Esophagus (tissue), 2 donors: ENCODE measurements at regions not wholly inside any gene's neighbourhood (a gene's known extent, or its start where the extent isn't known, plus 50 kb on each side); places are given as distances from the start of the nearest gene placed in this dataset.
"Not testable (repeated sequence)": the region's sequence is repeated elsewhere in the genome, so short reads cannot be mapped to it uniquely, and the experiment has no call there.

ENCODE experiments used
- H3K27ac ChIP-seq, 2 donors: one replicate each; pipeline ENCODE4 v1.5.1; 2013; ENCODE audit warnings: low read depth in 2 of 2, mild to moderate bottlenecking in 2 of 2, inconsistent platforms in 1 of 2, low read length in 1 of 2, moderate library complexity in 1 of 2
- H3K27me3 ChIP-seq, 2 donors: one replicate each; pipeline ENCODE4 v1.6.1; 2013; ENCODE audit warnings: low read length in 2 of 2, control low read depth in 1 of 2, mild to moderate bottlenecking in 1 of 2; ENCODE audit not compliant: insufficient read depth in 2 of 2, control insufficient read depth in 1 of 2
- H3K36me3 ChIP-seq, 2 donors: one replicate each; pipeline ENCODE4 v1.6.1; 2013; ENCODE audit warnings: low read length in 1 of 2; ENCODE audit not compliant: control insufficient read depth in 2 of 2, insufficient read depth in 2 of 2
- H3K4me1 ChIP-seq, 2 donors: one replicate each; pipeline ENCODE4 v1.6.1; 2013; ENCODE audit warnings: low read length in 1 of 2; ENCODE audit not compliant: control insufficient read depth in 2 of 2, insufficient read depth in 2 of 2
- H3K4me3 ChIP-seq, 2 donors: one replicate each; pipeline ENCODE4 v1.5.1; 2013; ENCODE audit warnings: low read length in 2 of 2, mild to moderate bottlenecking in 2 of 2, low read depth in 1 of 2, moderate library complexity in 1 of 2
- H3K9me3 ChIP-seq, 2 donors: one replicate each; pipeline ENCODE4 v1.6.1; 2013; ENCODE audit warnings: mild to moderate bottlenecking in 2 of 2, low read depth in 1 of 2, low read length in 1 of 2, moderate library complexity in 1 of 2; ENCODE audit not compliant: control insufficient read depth in 2 of 2, insufficient read depth in 1 of 2
- WGBS, 2 donors: extraction: QIAGEN DNeasy Blood & Tissue Kit; methylation state at CpG; one replicate each; pipeline ENCODE4 v1.1.7; 2013; 5-methylcytosine and 5-hydroxymethylcytosine counted together
- donor health status: healthy with polysubstance abuse.
- donor health status: Bipolar disorder and iron deficiency.

DNA sequence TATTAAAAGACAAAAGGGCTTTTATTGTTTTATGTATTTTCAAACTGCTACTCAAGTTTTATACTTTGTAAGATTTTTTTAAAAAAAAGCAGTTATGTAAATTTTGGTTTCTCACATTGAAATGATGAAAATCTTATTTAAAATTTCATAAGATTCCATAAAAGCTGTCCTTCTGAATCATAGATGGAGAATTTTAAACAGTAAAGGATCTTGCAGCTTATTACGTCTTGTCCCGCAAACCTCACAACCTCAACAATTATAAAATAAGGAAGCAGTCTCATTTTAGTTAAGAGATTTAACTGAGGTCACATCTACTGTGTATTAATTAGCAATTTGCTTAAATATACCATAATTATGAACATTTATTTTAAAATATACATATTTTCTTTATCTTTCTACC is 581.0 kb upstream of the SPRY2 start:
- Histone ChIP-seq H3K4me3 (no peak overlapping the region), H3K4me1 (no peaks in the 10 kb centered on the region), H3K27me3 (no peaks in the 10 kb centered on the region), H3K9me3 (no peaks in the 10 kb centered on the region), H3K27ac (no peak overlapping the region), H3K36me3 (no peaks in the 10 kb centered on the region)
- 92% methylated on average over 2 of the region's 2 CpGs for WGBS, 2 donors

DNA sequence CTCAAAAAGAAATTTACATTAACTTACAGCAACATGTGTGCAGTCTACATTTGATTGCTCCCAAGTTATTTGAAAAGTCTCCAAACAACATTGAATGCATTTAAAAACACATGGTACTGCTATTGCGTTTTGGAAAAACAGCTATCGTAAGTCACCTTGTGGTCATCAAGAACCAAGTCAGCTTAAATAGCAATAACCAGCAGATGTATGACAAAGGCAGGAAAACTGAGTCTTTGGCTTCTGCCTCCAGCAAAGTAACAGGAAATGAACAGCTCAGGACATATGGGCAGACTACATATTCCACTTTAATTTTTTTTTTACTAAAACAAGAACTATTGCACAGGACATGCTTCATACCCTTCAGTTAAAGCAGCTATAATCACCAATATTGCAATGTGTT is 580.6 kb upstream of the SPRY2 start:
- Histone ChIP-seq H3K4me3 (no peak overlapping the region), H3K27ac (no peak overlapping the region), H3K4me1 (no peaks in the 10 kb centered on the region), H3K9me3 (no peaks in the 10 kb centered on the region), H3K27me3 (no peaks in the 10 kb centered on the region), H3K36me3 (no peaks in the 10 kb centered on the region)
- WGBS, 2 donors: 71 to 83% methylated on average over 2 of the region's 2 CpGs

DNA sequence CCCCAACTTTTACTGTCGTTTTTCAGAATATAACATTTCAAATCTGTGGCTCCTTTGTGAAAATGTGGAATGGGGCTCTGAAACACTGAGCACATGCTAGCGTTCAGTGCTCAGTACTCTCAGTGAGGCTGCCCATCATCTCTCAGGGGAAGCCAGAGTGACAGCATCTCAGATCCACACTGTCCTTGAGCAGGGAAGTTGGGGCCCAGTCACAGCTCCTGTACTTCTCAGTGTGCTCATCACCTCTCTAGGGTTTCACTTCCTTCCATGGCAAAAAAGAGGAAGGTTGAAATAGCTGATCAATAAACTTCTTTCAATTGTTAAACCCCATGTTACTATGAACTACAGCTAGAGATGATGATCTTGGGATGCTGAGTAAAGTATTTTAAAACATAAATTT is 565.9 kb upstream of the SPRY2 start:
- Histone ChIP-seq H3K27me3 (no peaks in the 10 kb centered on the region), H3K4me1 (no peaks in the 10 kb centered on the region), H3K36me3 (no peaks in the 10 kb centered on the region), H3K4me3 (no peak overlapping the region), H3K27ac (no peak overlapping the region), H3K9me3 (peaks cover 0 to 2% of the 10 kb centered on the region in 2 donors)
- 77 to 86% methylated on average over 2 of the region's 2 CpGs for WGBS, 2 donors

DNA sequence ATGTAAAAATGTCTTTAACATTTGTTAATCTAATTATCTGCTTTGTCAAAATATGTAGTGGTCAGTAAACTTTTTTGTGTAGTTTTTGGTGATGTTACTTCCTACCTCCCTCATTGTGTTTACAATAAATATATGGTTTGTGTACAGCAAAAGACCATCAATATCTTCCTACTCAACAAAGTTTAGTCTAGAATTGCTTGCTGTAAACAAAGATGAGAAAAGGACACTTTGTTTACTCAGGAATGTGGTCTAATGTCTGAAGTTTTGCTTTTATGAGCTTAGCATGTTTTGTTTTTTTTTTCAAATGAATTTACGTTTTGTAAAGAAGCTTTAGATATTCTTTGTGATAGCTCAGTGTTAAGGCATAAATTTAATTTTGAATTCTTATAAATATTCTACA is 563.5 kb upstream of the SPRY2 start:
- Histone ChIP-seq H3K4me3 (no peak overlapping the region), H3K27ac (no peak overlapping the region), H3K9me3 (peaks cover 0 to 2% of the 10 kb centered on the region in 2 donors), H3K36me3 (no peaks in the 10 kb centered on the region), H3K27me3 (no peaks in the 10 kb centered on the region), H3K4me1 (no peaks in the 10 kb centered on the region)
- WGBS, 2 donors: 67 to 86% methylated on average over 1 of the region's 1 CpG

DNA sequence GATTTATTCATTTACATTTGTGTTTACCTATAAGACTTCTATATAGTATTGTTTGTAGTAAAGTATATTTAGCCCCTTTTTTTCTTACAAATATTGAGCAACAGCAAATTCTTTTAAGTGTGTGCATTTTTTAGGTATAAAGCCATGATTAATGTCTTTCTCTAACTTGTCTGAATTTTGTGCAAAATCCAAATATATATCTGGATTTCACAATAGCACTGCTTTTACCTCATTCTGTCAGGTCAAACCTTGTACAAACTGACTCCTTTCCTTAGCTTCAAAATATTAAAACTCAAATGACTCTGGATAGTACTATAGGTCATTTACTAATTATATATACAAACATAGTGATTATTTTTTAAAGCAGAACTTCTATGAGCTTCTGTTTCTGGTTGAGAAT is 563.0 kb upstream of the SPRY2 start:
- H3K9me3 ChIP-seq: peaks cover 0 to 2% of the 10 kb centered on the region in 2 donors
- no peaks in the 10 kb centered on the region for H3K4me1 ChIP-seq
- H3K27ac ChIP-seq: no peak overlapping the region

DNA sequence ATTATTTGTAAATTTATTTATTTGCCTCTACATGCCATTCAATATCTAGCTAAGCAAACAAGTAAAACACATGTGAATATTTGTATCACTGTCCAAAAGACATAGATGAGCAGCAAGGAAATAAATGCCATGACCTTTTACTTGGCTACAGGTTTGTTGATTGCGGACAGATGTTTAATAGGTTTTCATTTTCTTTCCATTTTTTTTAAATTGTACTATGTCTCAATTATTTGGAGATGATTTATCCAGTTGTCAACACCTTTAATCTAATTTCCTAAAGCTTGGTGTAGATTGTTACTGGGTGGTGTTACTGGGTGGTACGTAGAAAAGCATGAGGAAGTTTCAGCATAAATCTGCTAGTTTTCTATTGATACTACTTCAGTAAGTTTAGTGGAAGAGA is 560.6 kb upstream of the SPRY2 start:
- no peaks in the 10 kb centered on the region for H3K36me3 ChIP-seq
- peaks cover 0 to 2% of the 10 kb centered on the region in 2 donors for H3K9me3 ChIP-seq
- no peak overlapping the region for H3K4me3 ChIP-seq
- 87 to 89% methylated on average over 2 of the region's 2 CpGs for WGBS, 2 donors
- H3K4me1 ChIP-seq: no peaks in the 10 kb centered on the region
- H3K27ac ChIP-seq: no peak overlapping the region
- H3K27me3 ChIP-seq: no peaks in the 10 kb centered on the region

More for the DNA sequence above, 563.0 kb upstream of the SPRY2 start:
- Histone ChIP-seq H3K27me3 (no peaks in the 10 kb centered on the region), H3K4me3 (no peak overlapping the region), H3K36me3 (no peaks in the 10 kb centered on the region)

DNA sequence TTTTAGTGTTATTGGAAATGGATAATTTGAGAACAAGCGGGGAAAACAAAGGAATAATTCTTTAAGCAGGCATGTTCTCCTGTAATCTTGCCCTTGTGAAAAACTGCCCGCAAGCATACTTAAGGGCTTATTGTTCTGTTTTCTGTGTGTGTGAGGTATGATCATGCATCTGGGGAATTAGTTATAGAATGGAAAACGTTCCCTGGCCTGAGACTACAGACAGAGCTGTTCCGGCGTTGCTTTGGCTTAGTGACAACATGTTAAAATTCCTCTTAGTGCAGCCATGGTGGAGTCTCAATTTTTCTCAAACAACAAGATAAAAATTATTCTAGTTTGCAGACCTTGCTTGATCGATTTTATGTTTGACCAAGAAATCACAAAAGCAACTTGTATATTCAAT is 560.2 kb upstream of the SPRY2 start:
- H3K27me3 ChIP-seq: no peaks in the 10 kb centered on the region
- H3K4me3 ChIP-seq: no peak overlapping the region
- WGBS, 2 donors: 40 to 54% methylated on average over 6 of the region's 6 CpGs
- H3K4me1 ChIP-seq: no peaks in the 10 kb centered on the region
- H3K27ac ChIP-seq: no peak overlapping the region
- no peaks in the 10 kb centered on the region for H3K36me3 ChIP-seq
- peaks cover 0 to 2% of the 10 kb centered on the region in 2 donors for H3K9me3 ChIP-seq

DNA sequence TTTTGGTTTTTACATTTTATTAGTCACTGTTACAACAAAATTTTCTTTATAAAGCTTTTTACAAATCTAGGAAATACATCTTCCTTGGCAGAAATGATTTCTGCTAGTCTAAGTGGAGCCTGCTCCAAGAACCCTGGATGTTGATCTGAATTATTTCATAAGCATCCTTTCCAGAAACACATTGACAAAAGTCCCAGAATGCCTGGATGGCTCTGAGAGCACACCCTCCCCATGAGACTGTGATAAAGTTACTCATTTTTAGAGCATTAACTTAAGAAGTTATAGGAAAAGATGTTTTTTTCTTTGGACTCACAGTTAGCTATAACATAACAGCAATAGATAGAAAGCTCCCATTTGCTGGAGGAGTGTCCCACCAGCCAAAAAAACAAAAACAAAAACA is 559.6 kb upstream of the SPRY2 start:
- peaks cover 0 to 2% of the 10 kb centered on the region in 2 donors for H3K9me3 ChIP-seq
- no peaks in the 10 kb centered on the region for H3K4me1 ChIP-seq
- H3K36me3 ChIP-seq: no peaks in the 10 kb centered on the region
- no peak overlapping the region for H3K4me3 ChIP-seq
- H3K27me3 ChIP-seq: no peaks in the 10 kb centered on the region
- H3K27ac ChIP-seq: no peak overlapping the region

DNA sequence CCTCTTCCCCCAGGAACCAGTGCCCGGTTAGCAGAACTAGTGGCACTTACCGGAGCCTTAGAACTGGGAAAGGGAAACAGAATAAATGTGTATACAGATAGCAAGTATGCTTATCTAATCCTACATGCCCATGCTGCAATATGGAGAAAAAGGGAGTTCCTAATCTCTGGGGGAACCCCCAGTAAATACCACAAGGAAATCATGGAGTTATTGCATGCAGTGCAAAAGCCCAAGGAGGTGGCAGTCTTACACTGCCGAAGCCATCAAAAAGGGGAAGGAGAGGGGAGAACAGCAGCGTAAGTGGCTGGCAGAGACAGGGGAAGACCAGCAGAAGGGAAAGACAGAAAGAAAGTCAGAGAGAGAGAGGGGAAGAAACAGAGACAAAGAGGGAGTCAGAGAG is 556.7 kb upstream of the SPRY2 start:
- H3K4me3 ChIP-seq, H3K9me3 ChIP-seq, H3K4me1 ChIP-seq, H3K27ac ChIP-seq, H3K27me3 ChIP-seq, H3K36me3 ChIP-seq: not testable (repeated sequence)
- WGBS, 2 donors: 85 to 88% methylated on average over 4 of the region's 4 CpGs

DNA sequence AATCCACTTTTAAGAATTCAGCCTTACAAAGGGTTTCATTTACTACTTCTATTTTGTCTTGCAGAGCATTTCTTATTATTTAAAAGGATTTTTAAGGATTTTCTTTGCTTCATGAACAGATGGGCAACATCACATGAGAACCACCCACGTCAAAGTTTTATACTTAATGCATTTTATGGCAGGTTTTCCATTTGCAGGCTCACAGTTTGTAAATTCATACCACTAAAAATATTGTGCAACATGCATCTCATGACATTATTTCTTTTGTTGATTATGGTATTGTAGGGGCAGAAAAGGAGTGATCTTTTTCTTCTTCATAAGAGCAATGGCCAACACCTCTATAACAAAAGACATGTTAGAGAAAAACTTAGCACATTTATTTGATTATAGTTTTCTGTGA is 554.0 kb upstream of the SPRY2 start:
- no peaks in the 10 kb centered on the region for H3K9me3 ChIP-seq
- no peak overlapping the region for H3K4me3 ChIP-seq
- no peak overlapping the region for H3K27ac ChIP-seq
- H3K36me3 ChIP-seq: no peaks in the 10 kb centered on the region
- no peaks in the 10 kb centered on the region for H3K27me3 ChIP-seq
- WGBS, 2 donors: 57 to 58% methylated on average over 1 of the region's 1 CpG
- no peaks in the 10 kb centered on the region for H3K4me1 ChIP-seq
